Loucy (cell line): ENCODE measurements at regions not wholly inside any gene's neighbourhood (a gene's known extent, or its start where the extent isn't known, plus 50 kb on each side); places are given as distances from the start of the nearest gene placed in this dataset.

Source experiments
- EZH2phosphoT487 ChIP-seq: fragments of 200-600 bp; IDR thresholded peaks from 2 replicates; pipeline ENCODE4 v1.6.1; 2018; ENCODE audit warnings: antibody characterized with exemption, mild to moderate bottlenecking, moderate library complexity, borderline replicate concordance
- TF ChIP-seq, protein P1 (sequence below): fragments of 200-600 bp; sonication (generic); conservative IDR thresholded peaks from 2 replicates; pipeline ENCODE4 v1.5.1; 2014; ENCODE audit warnings: mild to moderate bottlenecking, antibody characterized with exemption, low read length

DNA sequence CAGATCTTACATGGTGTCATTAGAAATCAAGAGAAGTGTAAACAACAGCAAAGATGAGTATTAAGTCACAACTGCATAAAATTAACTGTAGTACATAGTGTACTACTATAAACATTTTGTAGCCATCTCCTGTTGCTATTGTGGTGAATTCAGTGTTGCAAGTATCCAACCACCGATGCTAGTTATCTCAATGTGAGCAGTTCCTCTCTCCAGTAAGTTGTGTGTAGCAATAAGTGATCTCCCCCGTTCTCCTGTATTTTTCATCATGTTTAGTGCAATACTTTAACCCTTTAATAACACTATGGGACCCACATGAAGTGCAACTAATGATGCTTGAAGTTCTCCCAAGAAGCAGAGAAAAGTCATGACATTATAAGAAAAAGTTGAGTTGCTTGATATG, 264.7 kb upstream of the KCNH8 start:
- TF ChIP-seq, protein P1, sequence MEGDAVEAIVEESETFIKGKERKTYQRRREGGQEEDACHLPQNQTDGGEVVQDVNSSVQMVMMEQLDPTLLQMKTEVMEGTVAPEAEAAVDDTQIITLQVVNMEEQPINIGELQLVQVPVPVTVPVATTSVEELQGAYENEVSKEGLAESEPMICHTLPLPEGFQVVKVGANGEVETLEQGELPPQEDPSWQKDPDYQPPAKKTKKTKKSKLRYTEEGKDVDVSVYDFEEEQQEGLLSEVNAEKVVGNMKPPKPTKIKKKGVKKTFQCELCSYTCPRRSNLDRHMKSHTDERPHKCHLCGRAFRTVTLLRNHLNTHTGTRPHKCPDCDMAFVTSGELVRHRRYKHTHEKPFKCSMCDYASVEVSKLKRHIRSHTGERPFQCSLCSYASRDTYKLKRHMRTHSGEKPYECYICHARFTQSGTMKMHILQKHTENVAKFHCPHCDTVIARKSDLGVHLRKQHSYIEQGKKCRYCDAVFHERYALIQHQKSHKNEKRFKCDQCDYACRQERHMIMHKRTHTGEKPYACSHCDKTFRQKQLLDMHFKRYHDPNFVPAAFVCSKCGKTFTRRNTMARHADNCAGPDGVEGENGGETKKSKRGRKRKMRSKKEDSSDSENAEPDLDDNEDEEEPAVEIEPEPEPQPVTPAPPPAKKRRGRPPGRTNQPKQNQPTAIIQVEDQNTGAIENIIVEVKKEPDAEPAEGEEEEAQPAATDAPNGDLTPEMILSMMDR: no peak
- TF ChIP-seq EZH2phosphoT487: no peak
